H1 (cell line): ENCODE measurements at regions not wholly inside any gene's neighbourhood (a gene's known extent, or its start where the extent isn't known, plus 50 kb on each side); places are given as distances from the start of the nearest gene placed in this dataset.

Source experiments
- CHD7 ChIP-seq: fragments of 300-600 bp; sonication (generic); IDR thresholded peaks from 2 replicates; pipeline ENCODE4 v1.7.1; 2012; ENCODE audit warnings: low read length, moderate library complexity, mild to moderate bottlenecking, inconsistent platforms; ENCODE audit not compliant: insufficient replicate concordance
- EZH2 ChIP-seq: fragments of 200-600 bp; sonication (generic); IDR thresholded peaks from 2 replicates; pipeline ENCODE4 v1.7.1; 2012; ENCODE audit warnings: low read depth, mild to moderate bottlenecking, moderate library complexity, low read length, inconsistent platforms; ENCODE audit not compliant: severe bottlenecking
- HDAC6 ChIP-seq: IDR thresholded peaks from one replicate; pipeline ENCODE4 v1.7.1; 2012; ENCODE audit warnings: low read depth, mild to moderate bottlenecking, inconsistent platforms, low read length, moderate library complexity

GRCh38 chr12:38392554-38393144, 76.1 kb downstream of the ALG10B start (continued):
- TF ChIP-seq CHD7: no peak
- no peak for TF ChIP-seq HDAC6
- TF ChIP-seq EZH2: no peak
